MM.1S (cell line): ENCODE measurements at regions not wholly inside any gene's neighbourhood (a gene's known extent, or its start where the extent isn't known, plus 50 kb on each side); places are given as distances from the start of the nearest gene placed in this dataset.

ENCODE experiments used
- EZH2 ChIP-seq: fragments of 300-600 bp; sonication (generic); optimal IDR thresholded peaks from 2 replicates; pipeline ENCODE3; 2017; ENCODE audit warnings: low read depth, mild to moderate bottlenecking, antibody characterized with exemption, low read length, mixed read lengths
- EZH2phosphoT487 ChIP-seq: fragments of 300-600 bp; sonication (generic); IDR thresholded peaks from 2 replicates; pipeline ENCODE4 v1.6.1; 2018; ENCODE audit warnings: antibody characterized with exemption, low read length
- TF ChIP-seq, protein P1 (sequence below): fragments of 300-600 bp; sonication (generic); IDR thresholded peaks from 2 replicates; pipeline ENCODE4 v1.5.1; 2016; ENCODE audit warnings: antibody characterized with exemption, low read length, mixed read lengths

DNA sequence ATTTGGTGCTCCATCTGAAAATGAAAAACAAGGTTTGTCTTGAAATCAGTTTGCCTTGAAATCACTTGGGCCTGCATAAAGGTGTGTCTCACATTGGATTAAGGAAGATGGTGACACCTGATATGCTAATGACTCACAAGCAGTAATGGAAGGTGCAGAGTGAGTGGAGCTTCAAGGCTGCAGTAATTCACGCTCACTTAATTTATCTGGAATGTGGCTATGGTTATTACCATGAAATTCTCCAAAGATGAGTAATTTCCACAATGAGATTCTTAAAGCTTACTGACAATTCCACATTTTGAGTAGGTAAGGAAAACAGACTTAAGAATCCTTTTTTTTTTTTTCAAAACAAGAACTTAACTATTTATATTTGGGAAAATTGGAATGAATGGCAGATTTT lies 156.8 kb downstream of the PAX3 start:
- TF ChIP-seq, protein P1, sequence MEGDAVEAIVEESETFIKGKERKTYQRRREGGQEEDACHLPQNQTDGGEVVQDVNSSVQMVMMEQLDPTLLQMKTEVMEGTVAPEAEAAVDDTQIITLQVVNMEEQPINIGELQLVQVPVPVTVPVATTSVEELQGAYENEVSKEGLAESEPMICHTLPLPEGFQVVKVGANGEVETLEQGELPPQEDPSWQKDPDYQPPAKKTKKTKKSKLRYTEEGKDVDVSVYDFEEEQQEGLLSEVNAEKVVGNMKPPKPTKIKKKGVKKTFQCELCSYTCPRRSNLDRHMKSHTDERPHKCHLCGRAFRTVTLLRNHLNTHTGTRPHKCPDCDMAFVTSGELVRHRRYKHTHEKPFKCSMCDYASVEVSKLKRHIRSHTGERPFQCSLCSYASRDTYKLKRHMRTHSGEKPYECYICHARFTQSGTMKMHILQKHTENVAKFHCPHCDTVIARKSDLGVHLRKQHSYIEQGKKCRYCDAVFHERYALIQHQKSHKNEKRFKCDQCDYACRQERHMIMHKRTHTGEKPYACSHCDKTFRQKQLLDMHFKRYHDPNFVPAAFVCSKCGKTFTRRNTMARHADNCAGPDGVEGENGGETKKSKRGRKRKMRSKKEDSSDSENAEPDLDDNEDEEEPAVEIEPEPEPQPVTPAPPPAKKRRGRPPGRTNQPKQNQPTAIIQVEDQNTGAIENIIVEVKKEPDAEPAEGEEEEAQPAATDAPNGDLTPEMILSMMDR, result no peak
- TF ChIP-seq EZH2, result no peak
- no peak for TF ChIP-seq EZH2phosphoT487
